ENCODE measurements at regions not wholly inside any gene's neighbourhood (a gene's known extent, or its start where the extent isn't known, plus 50 kb on each side); places are given as distances from the start of the nearest gene placed in this dataset.
A peak's percentile ranks its signal among the peaks of the same experiment; 100 is the strongest.

GRCh38 chr11:130625578-130626306, 177.3 kb downstream of the ADAMTS15 start:
- no peak for DNase-seq (ENCODE audit: low read depth)
- no peak overlapping the region for H3K4me3 ChIP-seq (ENCODE audit: low read length)
- no peak for TF ChIP-seq CTCF (IDR thresholded peaks at IDR 0.05; ENCODE audit: insufficient read depth, low read depth, low read length, missing control alignments)

DNA sequence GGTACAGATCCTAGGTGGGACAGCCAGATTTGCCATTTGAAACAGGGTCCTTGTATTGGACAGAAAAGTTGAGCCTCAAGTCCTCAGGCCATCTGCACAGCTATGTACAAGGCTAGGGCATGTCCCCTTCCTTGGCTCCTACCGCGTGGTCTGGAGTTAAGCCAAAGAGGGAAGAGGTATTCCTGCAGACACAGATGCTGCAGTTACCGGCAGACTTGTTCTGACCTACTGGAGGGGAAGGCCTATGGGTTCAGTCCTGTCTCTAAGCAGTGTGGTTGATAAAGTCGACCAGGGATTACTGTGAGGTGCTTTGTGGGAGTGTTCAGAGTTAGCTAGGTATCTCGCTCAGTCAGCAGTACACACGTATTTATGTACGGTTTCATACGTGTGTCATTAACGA, 180.6 kb downstream of the ADAMTS15 start:
- H3K4me3 ChIP-seq (ENCODE audit: low read length) = no peak overlapping the region
- TF ChIP-seq CTCF (IDR thresholded peaks at IDR 0.05; ENCODE audit: insufficient read depth, low read depth, low read length, missing control alignments) = no peak
- DNase-seq (ENCODE audit: low read depth) = peak; percentile 62

GRCh38 chr11:130631119-130631518, 182.7 kb downstream of the ADAMTS15 start:
- H3K4me3 ChIP-seq (ENCODE audit: low read length) = no peak overlapping the region
- peak; percentile 96 for DNase-seq (ENCODE audit: low read depth)
- no peak for TF ChIP-seq CTCF (IDR thresholded peaks at IDR 0.05; ENCODE audit: insufficient read depth, low read depth, low read length, missing control alignments)

- no peak overlapping the region for H3K4me3 ChIP-seq (ENCODE audit: low read length)
- DNase-seq (ENCODE audit: low read depth) = peak; percentile 60
- TF ChIP-seq CTCF (IDR thresholded peaks at IDR 0.05; ENCODE audit: insufficient read depth, low read depth, low read length, missing control alignments) = no peak
Observed at GRCh38 chr11:130633466-130633865, 185.0 kb downstream of the ADAMTS15 start.

DNA sequence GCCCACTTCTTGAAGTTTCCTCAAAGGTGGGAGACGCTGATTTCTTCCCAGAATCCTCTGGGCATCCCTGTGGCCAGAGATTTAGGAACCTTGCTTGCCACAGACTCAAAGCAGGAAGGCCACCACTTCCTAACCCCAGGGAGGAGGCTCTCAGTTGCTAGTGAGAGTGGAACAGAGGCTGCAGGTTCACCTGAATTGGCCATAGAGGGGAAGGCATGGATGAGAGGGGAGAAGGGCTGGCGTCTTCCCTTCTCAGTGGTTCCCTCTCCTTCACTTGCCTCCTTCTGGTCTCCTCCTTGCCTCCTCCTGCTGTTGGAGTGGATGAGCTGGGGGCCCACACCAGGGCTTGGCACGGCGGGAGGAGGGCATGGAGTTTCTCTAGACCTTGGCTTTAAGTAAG, 185.7 kb downstream of the ADAMTS15 start:
- no peak overlapping the region for H3K4me3 ChIP-seq (ENCODE audit: low read length)
- no peak for DNase-seq (ENCODE audit: low read depth)
- no peak for TF ChIP-seq CTCF (IDR thresholded peaks at IDR 0.05; ENCODE audit: insufficient read depth, low read depth, low read length, missing control alignments)

- no peak overlapping the region for H3K4me3 ChIP-seq (ENCODE audit: low read length)
- DNase-seq (ENCODE audit: low read depth) = peak; percentile 90
- TF ChIP-seq CTCF (IDR thresholded peaks at IDR 0.05; ENCODE audit: insufficient read depth, low read depth, low read length, missing control alignments) = no peak
Observed at GRCh38 chr11:130634961-130635473, 186.6 kb downstream of the ADAMTS15 start.

Measured in epithelial cell of esophagus (primary cell).